GM10266 (cell line): ENCODE measurements at regions not wholly inside any gene's neighbourhood (a gene's known extent, or its start where the extent isn't known, plus 50 kb on each side); places are given as distances from the start of the nearest gene placed in this dataset.

Experiments
- DNase-seq: peaks from one replicate; pipeline ENCODE4 v3.0.0; 2012; ENCODE audit errors: extremely low spot score
- CTCF ChIP-seq: IDR thresholded peaks from 2 replicates; pipeline ENCODE4 v1.5.1; 2012; ENCODE audit warnings: mild to moderate bottlenecking, low read depth; ENCODE audit not compliant: control insufficient read depth, insufficient read depth; ENCODE audit errors: missing control alignments

GRCh38 chr10:4332764-4333458 lies 493.1 kb upstream of the AKR1E2 start:
- no peak for DNase-seq
- TF ChIP-seq CTCF: no peak

GRCh38 chr10:4331150-4331549 lies 494.9 kb upstream of the AKR1E2 start:
- TF ChIP-seq CTCF: no peak
- DNase-seq: no peak

- no peak for DNase-seq
- TF ChIP-seq CTCF: no peak
Measured at GRCh38 chr10:4330636-4331035, 495.4 kb upstream of the AKR1E2 start.

- no peak for TF ChIP-seq CTCF
- no peak for DNase-seq
Measured at GRCh38 chr10:4329225-4329624, 496.8 kb upstream of the AKR1E2 start.

- DNase-seq: no peak
- no peak for TF ChIP-seq CTCF
Measured at GRCh38 chr10:4326647-4327046, 499.4 kb upstream of the AKR1E2 start.

GRCh38 chr10:4319870-4320367 lies 506.1 kb upstream of the AKR1E2 start:
- no peak for DNase-seq
- no peak for TF ChIP-seq CTCF

GRCh38 chr10:4316161-4316810 lies 509.7 kb upstream of the AKR1E2 start:
- no peak for TF ChIP-seq CTCF
- DNase-seq: no peak
